K562 (cell line): ENCODE measurements at regions not wholly inside any gene's neighbourhood (a gene's known extent, or its start where the extent isn't known, plus 50 kb on each side); places are given as distances from the start of the nearest gene placed in this dataset.

Source experiments
- ATAC-seq: fragments of 200-7000 bp; cut with Tn5 transposase; 3 replicates; pipeline ENCODE4 v1.9.1; 2020; ENCODE audit warnings: moderate library complexity
- BruUV-seq: library from RNA; stranded (reverse); fragments of 400-500 nt; replicated peaks from 2 replicates; lab custom pipeline; 2021; lab: Mats Ljungman, UMichigan
- CTCF ChIA-PET: fragments of 300-600 bp; formaldehyde crosslinking; extraction: SDS; loops from one replicate; lab custom pipeline; 2021; ENCODE audit warnings: low intra/inter-chr PET ratio; lab: Yijun Ruan, JAX
- POLR2A ChIA-PET: fragments of 300-600, 350-650 bp; sonication (Branson Sonifier 250); formaldehyde crosslinking; extraction: SDS; loops from one replicate; lab custom pipeline; 2021; ENCODE audit warnings: antibody characterized with exemption, inconsistent platforms; lab: Yijun Ruan, JAX
- DNase-seq, 4 experiments: peaks; one replicate each; pipeline versions ENCODE4 v3.0.0 to v3.0.0-alpha.2; 2011 to 2018; ENCODE audit warnings: low spot score in 3 of 4, mixed read lengths in 3 of 4; ENCODE audit errors: extremely low read depth in 1 of 4
- FAIRE-seq: peaks from 2 replicates; lab custom pipeline; 2011; peaks lifted over from hg19 to GRCh38; lab: Jason Lieb, UNC
- H2AFZ ChIP-seq: 2 replicates; pipeline ENCODE4 v1.6.0; 2011; ENCODE audit warnings: low read depth, low read length, control low read depth, inconsistent platforms
- H3K27ac ChIP-seq: fragments of 200-600 bp; 3 replicates; pipeline ENCODE4 v1.8.0; 2011; ENCODE audit warnings: low read depth, mild to moderate bottlenecking, control low read depth, inconsistent platforms, low read length, moderate library complexity, mixed read lengths; ENCODE audit errors: extremely low read depth
- H3K27me3 ChIP-seq, 2 experiments: fragments of 300-600 bp in 1 of 2; 2 replicates in 1 of 2; 3 replicates in 1 of 2; pipeline versions ENCODE4 v1.6.0 to v1.8.0; 2011; ENCODE audit warnings: inconsistent platforms in 2 of 2, low read length in 2 of 2, mild to moderate bottlenecking in 1 of 2, mixed read lengths in 1 of 2, moderate library complexity in 1 of 2; ENCODE audit not compliant: control insufficient read depth in 2 of 2, insufficient read depth in 2 of 2
- H3K36me3 ChIP-seq: fragments of 300-600 bp; 3 replicates; pipeline ENCODE4 v1.8.0; 2011; ENCODE audit warnings: mild to moderate bottlenecking, low read length, inconsistent platforms; ENCODE audit not compliant: control insufficient read depth, insufficient read depth
- H3K4me1 ChIP-seq, 2 experiments: fragments of 200-600 bp in 1 of 2; replicated peaks in 1 of 2; 2 replicates in 1 of 2; 3 replicates in 1 of 2; pipeline versions ENCODE4 v1.5.1 to v1.8.0; 2011; ENCODE audit warnings: inconsistent platforms in 2 of 2, low read length in 2 of 2, mild to moderate bottlenecking in 1 of 2, mixed read lengths in 1 of 2, moderate library complexity in 1 of 2; ENCODE audit not compliant: control insufficient read depth in 2 of 2, insufficient read depth in 2 of 2
- H3K4me2 ChIP-seq: 2 replicates; pipeline ENCODE4 v1.6.1; 2011; ENCODE audit warnings: low read length, control low read depth, inconsistent platforms, mixed read lengths; ENCODE audit not compliant: insufficient read depth
- H3K4me3 ChIP-seq: fragments of 200-600 bp; sonication (generic), shearing (Covaris generic); 2 replicates; pipeline ENCODE4 v1.5.1; 2016; ENCODE audit warnings: control low read depth, inconsistent platforms
- H3K79me2 ChIP-seq: fragments of 200-600 bp; 3 replicates; pipeline ENCODE4 v1.8.0; 2011; ENCODE audit warnings: low read length, inconsistent platforms; ENCODE audit not compliant: control insufficient read depth, insufficient read depth
- H3K9ac ChIP-seq, 2 experiments: 2 replicates each; pipeline versions ENCODE4 v1.6.0 to v1.6.1; 2011; ENCODE audit warnings: low read depth in 2 of 2, low read length in 2 of 2, control low read depth in 1 of 2, inconsistent platforms in 1 of 2, mild to moderate bottlenecking in 1 of 2, mixed read lengths in 1 of 2; ENCODE audit not compliant: insufficient read depth in 1 of 2
- H3K9me1 ChIP-seq: one replicate; pipeline ENCODE4 v1.6.0; 2011; ENCODE audit warnings: inconsistent platforms, mild to moderate bottlenecking, low read length, moderate library complexity; ENCODE audit not compliant: control insufficient read depth, insufficient read depth
- H3K9me3 ChIP-seq: replicated peaks from 2 replicates; pipeline ENCODE4 v1.5.1; 2011; ENCODE audit warnings: low read depth, low read length, inconsistent platforms; ENCODE audit not compliant: control insufficient read depth, insufficient read depth
- H4K20me1 ChIP-seq: replicated peaks from 2 replicates; pipeline ENCODE4 v1.6.1; 2011; ENCODE audit warnings: low read length, inconsistent platforms, mixed read lengths; ENCODE audit not compliant: control insufficient read depth, insufficient read depth
- CBFA2T2 ChIP-seq: fragments of 450-650 bp; conservative IDR thresholded peaks from 2 replicates; pipeline ENCODE4 v1.6.1; 2017; ENCODE audit warnings: mild to moderate bottlenecking
- MCM2 ChIP-seq: fragments of 450-650 bp; IDR thresholded peaks from 2 replicates; pipeline ENCODE4 v1.6.1; 2017; ENCODE audit warnings: low read depth, mild to moderate bottlenecking
- MCM5 ChIP-seq: fragments of 450-650 bp; IDR thresholded peaks from 2 replicates; pipeline ENCODE4 v1.6.1; 2016; ENCODE audit warnings: low read depth
- ZNF583 ChIP-seq: fragments of 250-450 bp; sonication (Bioruptor Pico); IDR thresholded peaks from 2 replicates; pipeline ENCODE4 v1.4.0; 2020
- WGBS: fragments of 100-300 bp; shearing (Covaris generic); methylation state at CpG from one replicate; pipeline ENCODE4 v1.1.6; 2016; ENCODE audit warnings: low coverage, mixed read lengths; ENCODE audit not compliant: insufficient coverage; ENCODE audit errors: missing lambda C conversion rate; 5-methylcytosine and 5-hydroxymethylcytosine counted together
- in situ Hi-C: fragments of 300-500 bp; cut with MboI; formaldehyde crosslinking; loops from 4 replicates; pipeline ENCODE4 v1.15.0; 2018; ENCODE audit warnings: inconsistent platforms, mixed read lengths
- intact Hi-C: fragments of 100-400 bp; cut with micrococcal nuclease; formaldehyde crosslinking; loops from 2 replicates; pipeline ENCODE4 v1.14.2; 2022

GRCh38 chr2:145835665-145836064 lies 1315.7 kb upstream of the ZEB2 start:
- Histone ChIP-seq H3K79me2 (no peaks in the 10 kb centered on the region), H3K36me3 (no peaks in the 10 kb centered on the region), H3K9me1 (no peaks in the 10 kb centered on the region), H3K4me3 (no peak overlapping the region), H3K27me3 (no peaks in the 10 kb centered on the region), H4K20me1 (no peaks in the 10 kb centered on the region), H3K9me3 (no peaks in the 10 kb centered on the region; the same call in 1 of the 2 replicates), H2AFZ (no peak overlapping the region), H3K4me1 (no peaks in the 10 kb centered on the region)
- DNase-seq (no peak), ATAC-seq (no peak), FAIRE-seq (no peak)
- CTCF ChIA-PET: no interaction called here
- WGBS: 78% methylated on average over 1 of the region's 1 CpG
- no TSS peak for BruUV-seq
- TF ChIP-seq MCM2 (no peak), CBFA2T2 (no peak), MCM5 (no peak)
- TF ChIP-seq, all 486 proteins: peak for 0
- H3K9ac ChIP-seq: no peak overlapping the region
- H3K4me2 ChIP-seq: no peak overlapping the region
- H3K27ac ChIP-seq: no peak overlapping the region
- in situ Hi-C loops (no loop called here), intact Hi-C loops (no loop called here)
- POLR2A ChIA-PET: no interaction called here

- no TSS peak for BruUV-seq
- in situ Hi-C loops: no loop called here
- CTCF ChIA-PET: no interaction called here
Observed at GRCh38 chr2:145832681-145833080, 1312.8 kb upstream of the ZEB2 start.

More at GRCh38 chr2:145832681-145833080, 1312.8 kb upstream of the ZEB2 start:
- H3K79me2 ChIP-seq: no peaks in the 10 kb centered on the region
- POLR2A ChIA-PET: no interaction called here
- no peak for FAIRE-seq
- H3K9me3 ChIP-seq: no peaks in the 10 kb centered on the region; the same call in 1 of the 2 replicates
- no peak for TF ChIP-seq ZNF583 (CRISPR knock-in tag)
- TF ChIP-seq, all 486 proteins: peak for 0
- Histone ChIP-seq H3K27ac (no peak overlapping the region), H4K20me1 (no peaks in the 10 kb centered on the region), H3K9me1 (no peaks in the 10 kb centered on the region), H3K4me2 (no peak overlapping the region), H3K9ac (no peak overlapping the region), H3K36me3 (no peaks in the 10 kb centered on the region), H2AFZ (no peak overlapping the region), H3K27me3 (no peaks in the 10 kb centered on the region), H3K4me1 (no peaks in the 10 kb centered on the region; a peak in 1 of 5 replicates), H3K4me3 (no peak overlapping the region)
- WGBS: 36% methylated on average over 4 of the region's 5 CpGs
- ATAC-seq (no peak), DNase-seq (no peak)
- intact Hi-C loops: no loop called here
